H1 (cell line): ENCODE measurements at regions not wholly inside any gene's neighbourhood (a gene's known extent, or its start where the extent isn't known, plus 50 kb on each side); places are given as distances from the start of the nearest gene placed in this dataset.

Experiments
- EZH2 ChIP-seq: fragments of 200-600 bp; sonication (generic); IDR thresholded peaks from 2 replicates; pipeline ENCODE4 v1.7.1; 2012; ENCODE audit warnings: low read depth, mild to moderate bottlenecking, moderate library complexity, low read length, inconsistent platforms; ENCODE audit not compliant: severe bottlenecking
- POLR2A ChIP-seq, 2 experiments: IDR thresholded peaks; 1 replicate in 1 of 2; 2 replicates in 1 of 2; pipeline ENCODE4 v1.6.1; 2011; ENCODE audit warnings: low read depth in 2 of 2, low read length in 2 of 2, mild to moderate bottlenecking in 2 of 2; ENCODE audit errors: control extremely low read depth in 1 of 2
- POU5F1 ChIP-seq: IDR thresholded peaks from 2 replicates; pipeline ENCODE4 v1.6.1; 2011; ENCODE audit warnings: low read depth, mild to moderate bottlenecking, low read length, moderate library complexity
- TF ChIP-seq, protein P1 (sequence below), 3 experiments: IDR thresholded peaks; 1 replicate in 2 of 3; 2 replicates in 1 of 3; pipeline versions ENCODE4 v1.5.1 to v1.6.1; 2011; ENCODE audit warnings: low read length in 3 of 3, mild to moderate bottlenecking in 3 of 3, inconsistent platforms in 2 of 3, low read depth in 1 of 3, moderate library complexity in 1 of 3; ENCODE audit not compliant: insufficient read depth in 1 of 3; ENCODE audit errors: control extremely low read depth in 1 of 3

DNA sequence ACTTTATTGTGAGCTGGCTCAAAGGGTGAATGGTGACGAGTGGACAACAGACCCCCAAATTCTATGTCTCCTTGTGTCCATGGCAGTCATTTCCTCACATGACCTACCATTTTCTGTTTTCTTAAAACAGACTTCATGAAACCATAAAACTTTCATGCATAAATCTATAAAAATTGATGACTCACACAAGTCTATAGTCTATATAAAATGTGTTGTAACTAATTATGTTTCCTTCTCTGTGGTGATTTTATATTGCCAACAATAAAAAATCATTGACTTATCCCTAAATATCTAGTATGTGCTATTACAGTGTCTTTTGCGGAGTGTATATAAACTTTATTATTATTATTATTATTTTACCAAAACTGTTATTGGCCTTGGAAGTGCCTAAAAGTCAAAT lies 382.4 kb downstream of the MAT2B start:
- no peak for TF ChIP-seq POLR2A (IDR thresholded peaks at IDR 0.05; ENCODE audit: control extremely low read depth in 1 of 2, low read depth in 2 of 2, low read length in 2 of 2)
- no peak for TF ChIP-seq EZH2
- TF ChIP-seq, protein P1, sequence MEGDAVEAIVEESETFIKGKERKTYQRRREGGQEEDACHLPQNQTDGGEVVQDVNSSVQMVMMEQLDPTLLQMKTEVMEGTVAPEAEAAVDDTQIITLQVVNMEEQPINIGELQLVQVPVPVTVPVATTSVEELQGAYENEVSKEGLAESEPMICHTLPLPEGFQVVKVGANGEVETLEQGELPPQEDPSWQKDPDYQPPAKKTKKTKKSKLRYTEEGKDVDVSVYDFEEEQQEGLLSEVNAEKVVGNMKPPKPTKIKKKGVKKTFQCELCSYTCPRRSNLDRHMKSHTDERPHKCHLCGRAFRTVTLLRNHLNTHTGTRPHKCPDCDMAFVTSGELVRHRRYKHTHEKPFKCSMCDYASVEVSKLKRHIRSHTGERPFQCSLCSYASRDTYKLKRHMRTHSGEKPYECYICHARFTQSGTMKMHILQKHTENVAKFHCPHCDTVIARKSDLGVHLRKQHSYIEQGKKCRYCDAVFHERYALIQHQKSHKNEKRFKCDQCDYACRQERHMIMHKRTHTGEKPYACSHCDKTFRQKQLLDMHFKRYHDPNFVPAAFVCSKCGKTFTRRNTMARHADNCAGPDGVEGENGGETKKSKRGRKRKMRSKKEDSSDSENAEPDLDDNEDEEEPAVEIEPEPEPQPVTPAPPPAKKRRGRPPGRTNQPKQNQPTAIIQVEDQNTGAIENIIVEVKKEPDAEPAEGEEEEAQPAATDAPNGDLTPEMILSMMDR (IDR thresholded peaks at IDR 0.05; ENCODE audit: control extremely low read depth in 1 of 3, insufficient read depth in 1 of 3, low read depth in 1 of 3, low read length in 3 of 3) = no peak
- no peak for TF ChIP-seq POU5F1
